HepG2 (cell line): ENCODE measurements at regions not wholly inside any gene's neighbourhood (a gene's known extent, or its start where the extent isn't known, plus 50 kb on each side); places are given as distances from the start of the nearest gene placed in this dataset.

ENCODE experiments used
- ATAC-seq: fragments of 200-7000 bp; cut with Tn5 transposase; 3 replicates; pipeline ENCODE4 v1.9.1; 2020; ENCODE audit warnings: mild to moderate bottlenecking, moderate library complexity
- BruUV-seq: library from RNA; stranded (reverse); fragments of 400-500 nt; replicated peaks from 2 replicates; lab custom pipeline; 2021; lab: Mats Ljungman, UMichigan
- CTCF ChIA-PET: fragments of 300-600 bp; formaldehyde crosslinking; extraction: SDS; loops from one replicate; lab custom pipeline; 2021; ENCODE audit warnings: low total read pairs, inconsistent platforms, low intra/inter-chr PET ratio; lab: Yijun Ruan, JAX
- POLR2A ChIA-PET: fragments of 350-600 bp; sonication (Branson Sonifier 250); formaldehyde crosslinking; loops from one replicate; lab custom pipeline; 2020; ENCODE audit warnings: antibody characterized with exemption, inconsistent platforms; lab: Yijun Ruan, JAX
- DNase-seq: peaks from one replicate; pipeline ENCODE4 v3.0.0-alpha.2; 2015; ENCODE audit warnings: low spot score
- FAIRE-seq: peaks from 3 replicates; lab custom pipeline; 2011; peaks lifted over from hg19 to GRCh38; lab: Jason Lieb, UNC
- H2AFZ ChIP-seq: one replicate; pipeline ENCODE4 v1.6.1; 2011; ENCODE audit warnings: low read length, inconsistent platforms
- H3K27ac ChIP-seq: fragments of 300-600 bp; 3 replicates; pipeline ENCODE4 v1.8.0; 2011; ENCODE audit warnings: mixed run types, mild to moderate bottlenecking, mixed read lengths, low read length, inconsistent platforms; ENCODE audit not compliant: insufficient read depth; ENCODE audit errors: extremely low read length
- H3K27me3 ChIP-seq, 2 experiments: fragments of 200-600 bp in 1 of 2; 2 replicates in 1 of 2; 3 replicates in 1 of 2; pipeline versions ENCODE4 v1.6.0 to v1.8.0; 2011; ENCODE audit warnings: low read length in 2 of 2, mild to moderate bottlenecking in 2 of 2, moderate library complexity in 2 of 2, inconsistent platforms in 1 of 2; ENCODE audit not compliant: insufficient read depth in 2 of 2, control insufficient read depth in 1 of 2
- H3K36me3 ChIP-seq, 2 experiments: fragments of 200-600 bp in 1 of 2; replicated peaks in 1 of 2; 2 replicates in 1 of 2; 3 replicates in 1 of 2; pipeline versions ENCODE4 v1.5.1 to v1.8.0; 2011; ENCODE audit warnings: low read length in 2 of 2, inconsistent platforms in 1 of 2; ENCODE audit not compliant: insufficient read depth in 2 of 2, control insufficient read depth in 1 of 2
- H3K4me1 ChIP-seq: 2 replicates; pipeline ENCODE4 v1.5.1; 2012; ENCODE audit warnings: low read length, inconsistent platforms; ENCODE audit not compliant: insufficient read depth
- H3K4me2 ChIP-seq: 2 replicates; pipeline ENCODE4 v1.6.0; 2011; ENCODE audit warnings: low read depth, low read length, inconsistent platforms
- H3K4me3 ChIP-seq, 3 experiments: fragments of 200-600 bp in 1 of 3; sonication (generic), shearing (Covaris generic) in 1 of 3; replicated peaks in 1 of 3; 2 replicates each; pipeline ENCODE4 v1.5.1; 2011 to 2016; ENCODE audit warnings: low read length in 3 of 3, inconsistent platforms in 2 of 3, low read depth in 2 of 3, mild to moderate bottlenecking in 2 of 3, control low read depth in 1 of 3, mixed read lengths in 1 of 3; ENCODE audit not compliant: insufficient read depth in 1 of 3
- H3K79me2 ChIP-seq: one replicate; pipeline ENCODE4 v1.6.1; 2011; ENCODE audit warnings: low read length, inconsistent platforms; ENCODE audit not compliant: insufficient read depth
- H3K9ac ChIP-seq: 2 replicates; pipeline ENCODE4 v1.6.0; 2011; ENCODE audit warnings: mild to moderate bottlenecking, low read depth, low read length, inconsistent platforms; ENCODE audit not compliant: insufficient read depth
- H3K9me3 ChIP-seq: 2 replicates; pipeline ENCODE4 v1.5.1; 2012; ENCODE audit warnings: mild to moderate bottlenecking, low read length
- H4K20me1 ChIP-seq: 2 replicates; pipeline ENCODE4 v1.6.0; 2011; ENCODE audit warnings: inconsistent platforms, mild to moderate bottlenecking, low read length, moderate library complexity; ENCODE audit not compliant: insufficient read depth
- AGO1 ChIP-seq: fragments of 200-400 bp; formaldehyde crosslinking; IDR thresholded peaks from 2 replicates; pipeline ENCODE4 v1.6.1; 2017; ENCODE audit warnings: mild to moderate bottlenecking, low read depth, low read length, moderate library complexity; ENCODE audit not compliant: poor library complexity, severe bottlenecking
- CENPBD1 ChIP-seq: sonication (generic); formaldehyde crosslinking; IDR thresholded peaks from 2 replicates; pipeline ENCODE4 v1.8.0; 2022; ENCODE audit warnings: missing genetic modification reagents, low read depth, mild to moderate bottlenecking, borderline replicate concordance
- DRAP1 ChIP-seq: IDR thresholded peaks from 2 replicates; pipeline ENCODE4 v1.6.1; 2016; ENCODE audit warnings: missing genetic modification reagents, missing compliant biosample characterization
- POGZ ChIP-seq: sonication (generic); formaldehyde crosslinking; IDR thresholded peaks from 2 replicates; pipeline ENCODE4 v1.4.0; 2020; ENCODE audit warnings: mild to moderate bottlenecking, missing genetic modification reagents
- SRF ChIP-seq: IDR thresholded peaks from 2 replicates; pipeline ENCODE4 v1.6.1; 2011; ENCODE audit warnings: mild to moderate bottlenecking, low read depth, low read length, moderate library complexity
- TBL1XR1 ChIP-seq: fragments of 150-350 bp; IDR thresholded peaks from 2 replicates; pipeline ENCODE4 v1.6.1; 2014; ENCODE audit warnings: borderline replicate concordance, low read length; ENCODE audit not compliant: partially characterized antibody
- ZNF256 ChIP-seq: sonication (generic); formaldehyde crosslinking; conservative IDR thresholded peaks from 2 replicates; pipeline ENCODE4 v1.4.0; 2020; ENCODE audit warnings: missing genetic modification reagents
- ZNF430 ChIP-seq: sonication (generic); formaldehyde crosslinking; IDR thresholded peaks from 2 replicates; pipeline ENCODE4 v1.9.0; 2021; ENCODE audit warnings: mild to moderate bottlenecking, missing genetic modification reagents
- ZNF619 ChIP-seq: sonication (generic); formaldehyde crosslinking; IDR thresholded peaks from 2 replicates; pipeline ENCODE4 v1.4.0; 2020; ENCODE audit warnings: mild to moderate bottlenecking, missing genetic modification reagents
- ZNF713 ChIP-seq: sonication (generic); formaldehyde crosslinking; IDR thresholded peaks from 2 replicates; pipeline ENCODE4 v1.4.0; 2020; ENCODE audit warnings: mild to moderate bottlenecking, missing genetic modification reagents
- in situ Hi-C: cut with HindIII; loops from 2 replicates; pipeline ENCODE4 v1.10.0; 2017; ENCODE audit warnings: low pct_unique_long_range_greater_than_20kb; ENCODE audit not compliant: extremely low pct_ligation_motif_present
- intact Hi-C: fragments of 100-400 bp; cut with micrococcal nuclease; formaldehyde crosslinking; loops from one replicate; pipeline ENCODE4 v1.10.0; 2022; ENCODE audit not compliant: unreplicated experiment
- TF ChIP-seq, protein P1 (sequence below): sonication (generic); formaldehyde crosslinking; IDR thresholded peaks from 2 replicates; pipeline ENCODE4 v1.4.0; 2020; ENCODE audit warnings: missing genetic modification reagents

DNA sequence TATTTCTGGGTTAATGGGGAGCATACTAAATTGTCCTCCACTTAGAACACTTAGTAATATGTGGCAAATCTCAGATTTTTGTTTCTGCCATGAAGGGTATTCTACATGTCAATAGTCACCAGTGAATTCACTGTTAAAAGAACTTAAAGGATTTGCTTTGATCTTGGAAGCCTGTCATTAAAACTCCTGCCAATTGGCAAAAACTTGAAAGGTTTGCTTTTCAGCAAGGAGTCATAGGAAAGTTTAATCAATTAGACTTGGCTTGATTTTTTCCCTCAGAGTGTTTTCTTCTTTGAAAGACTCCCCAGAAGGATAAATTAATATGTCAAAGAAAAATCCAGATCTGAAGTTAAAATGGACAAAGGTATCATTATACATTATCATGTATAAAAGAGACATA is 671.9 kb upstream of the PKDCC start:
- FAIRE-seq (no peak), ATAC-seq (no peak), DNase-seq (no peak)
- Histone ChIP-seq H4K20me1 (no peaks in the 10 kb centered on the region), H2AFZ (no peak overlapping the region), H3K9me3 (peaks cover 4% of the 10 kb centered on the region; the same call in 1 of the 2 replicates), H3K27me3 (no peaks in the 10 kb centered on the region; a peak in 1 of 5 replicates), H3K4me2 (no peak overlapping the region), H3K27ac (no peak overlapping the region), H3K79me2 (no peaks in the 10 kb centered on the region), H3K9ac (no peak overlapping the region), H3K4me1 (0 out of 2 replicates have a peak, but pooled peaks cover 5% of the 10 kb centered on the region), H3K4me3 (no peak overlapping the region), H3K36me3 (no peaks in the 10 kb centered on the region)
- BruUV-seq, result no TSS peak
- no peak for TF ChIP-seq TBL1XR1
- no peak for TF ChIP-seq SRF
- TF ChIP-seq AGO1, result no peak
- no peak for TF ChIP-seq ZNF619
- TF ChIP-seq ZNF430 (CRISPR knock-in tag), result no peak
- no peak for TF ChIP-seq ZNF256 (CRISPR knock-in tag)
- TF ChIP-seq CENPBD1, result no peak
- TF ChIP-seq, protein P1, sequence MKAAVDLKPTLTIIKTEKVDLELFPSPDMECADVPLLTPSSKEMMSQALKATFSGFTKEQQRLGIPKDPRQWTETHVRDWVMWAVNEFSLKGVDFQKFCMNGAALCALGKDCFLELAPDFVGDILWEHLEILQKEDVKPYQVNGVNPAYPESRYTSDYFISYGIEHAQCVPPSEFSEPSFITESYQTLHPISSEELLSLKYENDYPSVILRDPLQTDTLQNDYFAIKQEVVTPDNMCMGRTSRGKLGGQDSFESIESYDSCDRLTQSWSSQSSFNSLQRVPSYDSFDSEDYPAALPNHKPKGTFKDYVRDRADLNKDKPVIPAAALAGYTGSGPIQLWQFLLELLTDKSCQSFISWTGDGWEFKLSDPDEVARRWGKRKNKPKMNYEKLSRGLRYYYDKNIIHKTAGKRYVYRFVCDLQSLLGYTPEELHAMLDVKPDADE, result no peak
- no peak for TF ChIP-seq POGZ
- TF ChIP-seq ZNF713 (CRISPR knock-in tag), result no peak
- TF ChIP-seq DRAP1 (CRISPR knock-in tag), result no peak
- in situ Hi-C loops, result no loop called here
- intact Hi-C loops, result no loop called here
- CTCF ChIA-PET, result no interaction called here
- POLR2A ChIA-PET, result no interaction called here
